Cardiac muscle cell (in vitro differentiated cells and primary cell): ENCODE measurements at regions not wholly inside any gene's neighbourhood (a gene's known extent, or its start where the extent isn't known, plus 50 kb on each side); places are given as distances from the start of the nearest gene placed in this dataset.
A peak's percentile ranks its signal among the peaks of the same experiment; 100 is the strongest.
"Not testable (repeated sequence)": the region's sequence is repeated elsewhere in the genome, so short reads cannot be mapped to it uniquely, and the experiment has no call there.

Source experiments
- DNase-seq, 2 donors: peaks; one replicate each; pipeline versions ENCODE4 v3.0.0 to v3.0.0-alpha.2; 2010 to 2017; ENCODE audit warnings: low read depth in 1 of 2, low spot score in 1 of 2
- H3K27ac ChIP-seq: fragments of 200-600 bp; sonication (generic); 2 replicates; pipeline ENCODE4 v1.5.1; 2016
- H3K27me3 ChIP-seq: fragments of 200-600 bp; sonication (generic); 2 replicates; pipeline ENCODE4 v1.6.0; 2016; ENCODE audit warnings: control low read depth
- H3K36me3 ChIP-seq: fragments of 200-600 bp; sonication (generic); 2 replicates; pipeline ENCODE4 v1.5.1; 2016; ENCODE audit warnings: control low read depth
- H3K4me1 ChIP-seq: fragments of 200-600 bp; sonication (generic); 2 replicates; pipeline ENCODE4 v1.8.1; 2017; ENCODE audit warnings: low read depth, mild to moderate bottlenecking, mixed run types
- H3K4me3 ChIP-seq: fragments of 200-600 bp; sonication (generic); 2 replicates; pipeline ENCODE4 v1.5.1; 2016; ENCODE audit warnings: mild to moderate bottlenecking
- H3K9me3 ChIP-seq: fragments of 200-600 bp; sonication (generic); 2 replicates; pipeline ENCODE4 v1.5.1; 2017; ENCODE audit warnings: low read depth, mild to moderate bottlenecking, control low read depth
- TF ChIP-seq, protein P1 (sequence below): IDR thresholded peaks from 2 replicates; pipeline ENCODE4 v1.5.1; 2012; ENCODE audit warnings: low read depth, mild to moderate bottlenecking, low read length

DNA sequence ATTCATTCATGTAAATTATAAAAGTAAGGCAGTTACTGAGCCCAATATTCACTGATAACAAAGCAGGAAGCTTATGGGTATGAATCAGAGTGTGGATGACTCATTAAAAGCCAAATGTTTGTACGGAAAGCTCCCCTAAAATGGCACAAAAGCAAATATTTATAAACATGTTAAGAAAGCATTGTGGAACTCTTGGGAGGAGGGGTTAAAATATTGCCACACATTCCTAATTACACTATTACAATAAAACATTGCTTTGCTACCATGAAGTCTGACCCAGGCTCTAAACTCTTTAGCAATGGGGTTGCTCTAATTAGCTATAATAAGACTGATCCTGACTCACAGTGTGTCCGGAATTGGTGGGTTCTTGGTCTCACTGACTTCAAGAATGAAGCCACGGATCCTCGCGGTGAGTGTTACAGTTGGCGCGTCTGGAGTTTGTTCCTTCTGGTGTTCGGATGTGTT lies 110.9 kb downstream of the NAB1 start:
- H3K4me3 ChIP-seq, result no peak overlapping the region
- no peaks in the 10 kb centered on the region for H3K27me3 ChIP-seq
- no peak overlapping the region for H3K27ac ChIP-seq
- DNase-seq, result peak in 1 of 2 donors; percentile 85
- no peaks in the 10 kb centered on the region for H3K36me3 ChIP-seq
- no peaks in the 10 kb centered on the region for H3K9me3 ChIP-seq
- TF ChIP-seq, protein P1, sequence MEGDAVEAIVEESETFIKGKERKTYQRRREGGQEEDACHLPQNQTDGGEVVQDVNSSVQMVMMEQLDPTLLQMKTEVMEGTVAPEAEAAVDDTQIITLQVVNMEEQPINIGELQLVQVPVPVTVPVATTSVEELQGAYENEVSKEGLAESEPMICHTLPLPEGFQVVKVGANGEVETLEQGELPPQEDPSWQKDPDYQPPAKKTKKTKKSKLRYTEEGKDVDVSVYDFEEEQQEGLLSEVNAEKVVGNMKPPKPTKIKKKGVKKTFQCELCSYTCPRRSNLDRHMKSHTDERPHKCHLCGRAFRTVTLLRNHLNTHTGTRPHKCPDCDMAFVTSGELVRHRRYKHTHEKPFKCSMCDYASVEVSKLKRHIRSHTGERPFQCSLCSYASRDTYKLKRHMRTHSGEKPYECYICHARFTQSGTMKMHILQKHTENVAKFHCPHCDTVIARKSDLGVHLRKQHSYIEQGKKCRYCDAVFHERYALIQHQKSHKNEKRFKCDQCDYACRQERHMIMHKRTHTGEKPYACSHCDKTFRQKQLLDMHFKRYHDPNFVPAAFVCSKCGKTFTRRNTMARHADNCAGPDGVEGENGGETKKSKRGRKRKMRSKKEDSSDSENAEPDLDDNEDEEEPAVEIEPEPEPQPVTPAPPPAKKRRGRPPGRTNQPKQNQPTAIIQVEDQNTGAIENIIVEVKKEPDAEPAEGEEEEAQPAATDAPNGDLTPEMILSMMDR, result no peak
- peaks cover 12% of the 10 kb centered on the region for H3K4me1 ChIP-seq

DNA sequence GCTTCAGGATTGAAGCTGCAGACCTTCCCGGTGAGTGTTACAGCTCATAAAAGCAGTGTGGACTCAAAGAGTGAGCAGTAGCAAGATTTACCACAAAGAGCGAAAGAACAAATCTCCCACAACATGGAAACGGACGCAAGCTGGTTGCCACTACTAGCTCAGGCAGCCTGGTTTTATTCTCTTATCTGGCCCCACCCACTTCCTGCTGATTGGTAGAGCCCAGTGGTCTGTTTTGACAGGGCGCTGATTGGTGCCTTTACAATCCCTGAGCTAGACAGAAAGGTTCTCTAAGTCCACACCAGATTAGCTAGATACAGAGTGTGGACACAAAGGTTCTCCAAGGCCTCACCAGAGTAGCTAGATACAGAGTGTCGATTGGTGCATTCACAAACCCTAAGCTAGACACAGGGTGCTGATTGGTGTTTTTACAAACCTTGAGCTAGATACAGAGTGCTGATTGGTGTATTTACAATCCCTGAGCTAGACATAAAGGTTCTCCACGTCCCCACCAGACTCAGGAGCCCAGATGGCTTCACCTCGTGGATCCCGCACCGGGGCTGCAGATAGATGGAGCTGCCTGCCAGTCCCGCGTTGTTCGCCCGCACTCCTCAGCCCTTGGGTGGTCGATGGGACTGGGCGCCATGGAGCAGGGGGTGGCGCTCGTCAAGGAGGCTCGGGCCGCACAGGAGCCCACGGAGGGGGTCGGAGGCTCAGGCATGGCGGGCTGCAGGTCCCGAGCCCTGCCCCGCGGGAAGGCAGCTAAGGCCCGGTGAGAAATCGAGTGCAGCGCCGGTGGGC lies 111.7 kb downstream of the NAB1 start:
- not testable (repeated sequence) for H3K9me3 ChIP-seq, H3K4me1 ChIP-seq, H3K27me3 ChIP-seq, H3K4me3 ChIP-seq, H3K27ac ChIP-seq, H3K36me3 ChIP-seq, DNase-seq

DNA sequence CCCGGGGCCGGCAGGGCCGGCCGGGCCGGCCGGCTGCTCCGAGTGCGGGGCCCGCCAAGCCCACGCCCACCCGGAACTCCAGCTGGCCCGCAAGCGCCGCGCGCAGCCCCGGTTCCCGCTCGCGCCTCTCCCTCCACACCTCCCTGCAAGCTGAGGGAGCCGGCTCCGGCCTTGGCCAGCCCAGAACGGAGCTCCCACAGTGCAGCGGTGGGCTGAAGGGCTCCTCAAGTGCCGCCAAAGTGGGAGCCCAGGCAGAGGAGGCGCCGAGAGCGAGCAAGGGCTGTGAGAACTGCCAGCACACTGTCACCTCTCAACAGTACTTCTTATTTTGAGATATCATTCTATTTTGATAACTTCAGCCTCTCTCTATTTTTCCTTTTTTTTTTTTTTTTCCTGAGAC lies 112.3 kb downstream of the NAB1 start:
- not testable (repeated sequence) for H3K4me1 ChIP-seq, H3K27ac ChIP-seq, H3K36me3 ChIP-seq, H3K27me3 ChIP-seq, DNase-seq, H3K4me3 ChIP-seq, H3K9me3 ChIP-seq

DNA sequence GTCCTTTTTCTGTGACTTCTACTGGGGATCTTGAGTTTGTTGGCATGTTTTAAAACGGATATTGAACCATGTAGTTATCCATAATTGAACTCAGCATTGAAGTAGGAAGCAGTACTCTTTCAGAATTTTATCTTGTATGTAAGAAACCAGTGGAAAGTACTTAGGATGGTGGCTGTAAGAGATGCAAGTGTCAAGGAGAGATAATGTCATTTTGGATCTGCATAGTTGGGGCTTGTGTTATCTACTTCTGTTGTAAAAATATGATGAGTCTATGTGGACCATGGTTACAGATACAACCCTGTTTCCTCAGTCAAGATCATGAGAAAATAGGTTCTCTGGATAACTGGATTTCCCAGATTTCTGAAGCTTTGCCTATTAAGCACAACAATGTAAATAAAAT lies 113.7 kb downstream of the NAB1 start:
- Histone ChIP-seq H3K4me1 (peaks cover 5% of the 10 kb centered on the region), H3K36me3 (no peaks in the 10 kb centered on the region), H3K27ac (peak overlapping the region; percentile 13), H3K27me3 (no peaks in the 10 kb centered on the region), H3K4me3 (no peak overlapping the region), H3K9me3 (no peaks in the 10 kb centered on the region)
- no peak for DNase-seq
- TF ChIP-seq, protein P1, result no peak

DNA sequence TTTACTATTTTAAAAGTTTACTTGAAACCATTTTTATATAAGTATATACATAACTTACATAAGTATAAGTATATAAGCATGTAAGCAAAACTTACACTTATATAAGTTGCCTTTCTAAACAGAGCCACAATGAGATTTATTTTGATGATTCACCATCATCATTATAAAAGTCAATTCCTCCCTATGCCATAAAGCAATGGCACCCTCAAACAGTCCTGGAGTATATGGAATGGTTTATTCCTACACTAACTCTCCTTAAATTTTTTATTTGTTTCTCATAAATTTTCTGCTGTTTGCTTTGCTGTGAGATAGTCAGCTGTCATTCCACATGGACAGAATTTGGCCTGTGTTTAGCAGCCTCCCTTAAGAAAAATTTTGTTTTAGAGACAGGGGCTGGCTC lies 114.2 kb downstream of the NAB1 start:
- no peaks in the 10 kb centered on the region for H3K36me3 ChIP-seq

DNA sequence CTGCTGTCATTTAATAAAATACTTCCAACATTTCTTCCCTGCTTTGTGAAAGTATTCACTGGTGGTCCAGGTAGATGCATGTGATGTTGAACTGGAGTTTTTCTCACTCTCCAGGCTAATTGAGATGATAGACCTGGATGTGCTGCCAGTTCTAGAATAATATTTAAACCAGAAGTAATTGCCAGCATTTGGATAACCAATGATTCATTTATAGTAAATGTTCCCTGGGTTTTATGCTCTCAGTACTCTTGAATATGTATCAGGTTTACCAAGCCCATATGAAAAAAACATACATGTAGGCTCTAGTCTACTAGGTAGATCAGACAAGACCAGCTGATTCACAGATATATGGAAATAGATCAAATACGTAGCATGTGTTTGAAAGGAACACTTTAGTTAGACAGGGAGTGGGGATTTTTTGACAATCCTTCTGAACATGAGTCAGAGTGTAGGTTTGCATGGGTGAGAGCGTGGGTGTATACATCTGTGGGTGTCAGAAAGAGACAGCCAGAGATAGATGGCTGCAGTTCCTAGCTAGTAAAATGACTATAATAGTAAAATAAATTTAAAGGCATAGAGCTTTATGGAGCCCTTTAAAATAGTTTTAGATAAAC lies 115.1 kb downstream of the NAB1 start:
- Histone ChIP-seq H3K4me1 (peaks cover 5% of the 10 kb centered on the region), H3K36me3 (no peaks in the 10 kb centered on the region), H3K27me3 (no peaks in the 10 kb centered on the region), H3K4me3 (no peak overlapping the region), H3K9me3 (no peaks in the 10 kb centered on the region), H3K27ac (no peak overlapping the region)
- TF ChIP-seq, protein P1, result no peak
- no peak for DNase-seq

More for the DNA sequence above, 114.2 kb downstream of the NAB1 start:
- Histone ChIP-seq H3K27ac (no peak overlapping the region), H3K27me3 (no peaks in the 10 kb centered on the region), H3K9me3 (no peaks in the 10 kb centered on the region), H3K4me1 (peaks cover 5% of the 10 kb centered on the region), H3K4me3 (no peak overlapping the region)
- no peak for DNase-seq
- TF ChIP-seq, protein P1, result no peak
